SU-DHL-6 (cell line): ENCODE measurements at regions not wholly inside any gene's neighbourhood (a gene's known extent, or its start where the extent isn't known, plus 50 kb on each side); places are given as distances from the start of the nearest gene placed in this dataset.
"Not testable (repeated sequence)": the region's sequence is repeated elsewhere in the genome, so short reads cannot be mapped to it uniquely, and the experiment has no call there.

Experiments used
- H2AFZ ChIP-seq: fragments of 200-600 bp; sonication (generic); 2 replicates; pipeline ENCODE4 v1.6.1; 2014; ENCODE audit warnings: low read depth, mild to moderate bottlenecking, moderate library complexity, mixed read lengths, antibody characterized with exemption, low read length; ENCODE audit not compliant: severe bottlenecking
- H3F3A ChIP-seq: fragments of 200-600 bp; shearing (Covaris generic); 2 replicates; pipeline ENCODE4 v1.6.0; 2016; ENCODE audit warnings: antibody characterized with exemption, mild to moderate bottlenecking; ENCODE audit not compliant: insufficient read depth
- H3K27ac ChIP-seq: fragments of 200-600 bp; sonication (generic); 2 replicates; pipeline ENCODE4 v1.5.1; 2016; ENCODE audit warnings: low read depth, mild to moderate bottlenecking, low read length, moderate library complexity, mixed read lengths
- H3K27me3 ChIP-seq: fragments of 200-600 bp; sonication (generic), shearing (Covaris generic); 2 replicates; pipeline ENCODE4 v1.6.0; 2014; ENCODE audit warnings: mild to moderate bottlenecking, low read length
- H3K36me3 ChIP-seq: fragments of 200-600 bp; sonication (generic); 2 replicates; pipeline ENCODE4 v1.6.1; 2014; ENCODE audit warnings: mild to moderate bottlenecking, low read length, mixed read lengths
- H3K4me2 ChIP-seq: fragments of 300-600, 200-600 bp; shearing (Covaris generic), sonication (generic); 2 replicates; pipeline ENCODE4 v1.6.0; 2014; ENCODE audit warnings: low read length, low read depth, mild to moderate bottlenecking; ENCODE audit not compliant: poor library complexity, severe bottlenecking
- H3K4me3 ChIP-seq: fragments of 200-600 bp; sonication (generic); 2 replicates; pipeline ENCODE4 v1.5.1; 2014; ENCODE audit warnings: antibody characterized with exemption, low read length, mild to moderate bottlenecking, mixed read lengths; ENCODE audit not compliant: insufficient read depth, poor library complexity, severe bottlenecking
- H3K79me2 ChIP-seq: fragments of 200-600 bp; sonication (generic); 2 replicates; pipeline ENCODE4 v1.6.1; 2014; ENCODE audit warnings: mild to moderate bottlenecking, low read length, moderate library complexity; ENCODE audit not compliant: insufficient read depth
- H3K9ac ChIP-seq: fragments of 200-600 bp; sonication (generic); 2 replicates; pipeline ENCODE4 v1.7.0; 2014; ENCODE audit warnings: mild to moderate bottlenecking, low read length
- H3K9me2 ChIP-seq: fragments of 200-600 bp; sonication (generic); replicated peaks from 2 replicates; pipeline ENCODE4 v1.6.1; 2014; ENCODE audit warnings: low read length; ENCODE audit not compliant: insufficient read depth
- H3K9me3 ChIP-seq: fragments of 200-600 bp; sonication (generic); 2 replicates; pipeline ENCODE4 v1.6.1; 2014; ENCODE audit warnings: low read length, mixed read lengths; ENCODE audit not compliant: insufficient read depth
- H4K20me1 ChIP-seq: fragments of 200-600 bp; sonication (generic); 2 replicates; pipeline ENCODE4 v1.6.1; 2014; ENCODE audit warnings: low read depth, mild to moderate bottlenecking, antibody characterized with exemption, low read length, moderate library complexity, mixed read lengths
- CTCF ChIP-seq: fragments of 200-600 bp; sonication (generic); IDR thresholded peaks from one replicate; pipeline ENCODE4 v1.5.1; 2017; ENCODE audit warnings: antibody characterized with exemption, mild to moderate bottlenecking, low read length, moderate library complexity; ENCODE audit not compliant: insufficient read depth, poor library complexity, severe bottlenecking
- EZH2phosphoT487 ChIP-seq: fragments of 200-600 bp; sonication (generic), shearing (Covaris generic); conservative IDR thresholded peaks from 2 replicates; pipeline ENCODE4 v1.6.1; 2018; ENCODE audit warnings: mild to moderate bottlenecking, antibody characterized with exemption, low read length, moderate library complexity, mixed read lengths

- H3K9me3 ChIP-seq, H3K4me2 ChIP-seq: not testable (repeated sequence)
Measured at GRCh38 chr1:228796945-228797344, 61.7 kb downstream of the RHOU start.

GRCh38 chr1:228798035-228798434 lies 62.8 kb downstream of the RHOU start:
- no peaks in the 10 kb centered on the region for H3K9me2 ChIP-seq
- no peaks in the 10 kb centered on the region for H3K36me3 ChIP-seq
- no peak overlapping the region for H3K4me3 ChIP-seq
- no peaks in the 10 kb centered on the region for H3K9me3 ChIP-seq
- no peaks in the 10 kb centered on the region for H3K27me3 ChIP-seq
- TF ChIP-seq CTCF (no peak), EZH2phosphoT487 (no peak)
- H2AFZ ChIP-seq = no peak overlapping the region
- H3K9ac ChIP-seq = no peak overlapping the region
- H3K27ac ChIP-seq = no peak overlapping the region
- no peak overlapping the region for H3K4me2 ChIP-seq
- H4K20me1 ChIP-seq = no peaks in the 10 kb centered on the region
- no peaks in the 10 kb centered on the region for H3F3A ChIP-seq
- no peaks in the 10 kb centered on the region for H3K79me2 ChIP-seq

More at GRCh38 chr1:228796945-228797344, 61.7 kb downstream of the RHOU start:
- not testable (repeated sequence) for H3K27me3 ChIP-seq, H3K9me2 ChIP-seq, H3K4me3 ChIP-seq, H3F3A ChIP-seq, H4K20me1 ChIP-seq, H3K9ac ChIP-seq, H3K27ac ChIP-seq, H3K36me3 ChIP-seq, H3K79me2 ChIP-seq, H2AFZ ChIP-seq

- Histone ChIP-seq H3F3A (no peaks in the 10 kb centered on the region), H3K9me2 (no peaks in the 10 kb centered on the region), H2AFZ (no peak overlapping the region), H4K20me1 (no peaks in the 10 kb centered on the region), H3K9ac (no peak overlapping the region), H3K4me3 (no peak overlapping the region), H3K4me2 (no peak overlapping the region), H3K9me3 (no peaks in the 10 kb centered on the region), H3K27ac (no peak overlapping the region), H3K36me3 (no peaks in the 10 kb centered on the region), H3K27me3 (no peaks in the 10 kb centered on the region), H3K79me2 (no peaks in the 10 kb centered on the region)
- TF ChIP-seq EZH2phosphoT487 (no peak), CTCF (no peak)
Measured at GRCh38 chr1:228798548-228798947, 63.3 kb downstream of the RHOU start.

- Histone ChIP-seq H3K27ac (no peak overlapping the region), H4K20me1 (no peaks in the 10 kb centered on the region), H3K27me3 (no peaks in the 10 kb centered on the region), H3K9me2 (no peaks in the 10 kb centered on the region), H3K9ac (no peak overlapping the region), H3K9me3 (no peaks in the 10 kb centered on the region), H3K4me3 (no peak overlapping the region), H3K4me2 (no peak overlapping the region), H3F3A (no peaks in the 10 kb centered on the region), H2AFZ (no peak overlapping the region), H3K36me3 (no peaks in the 10 kb centered on the region), H3K79me2 (no peaks in the 10 kb centered on the region)
- TF ChIP-seq CTCF (no peak), EZH2phosphoT487 (no peak)
Measured at GRCh38 chr1:228799924-228800323, 64.6 kb downstream of the RHOU start.
